Urothelium cell line (cell line): ENCODE measurements at regions not wholly inside any gene's neighbourhood (a gene's known extent, or its start where the extent isn't known, plus 50 kb on each side); places are given as distances from the start of the nearest gene placed in this dataset.

Experiments
- DNase-seq: peaks from one replicate; pipeline ENCODE4 v3.0.0; 2011; ENCODE audit warnings: low spot score, mixed read lengths
- FAIRE-seq: peaks from 2 replicates; lab custom pipeline; 2011; peaks lifted over from hg19 to GRCh38; lab: Jason Lieb, UNC

GRCh38 chr14:56745097-56745496, 65.2 kb downstream of the OTX2 start:
- FAIRE-seq (no peak), DNase-seq (no peak)

- FAIRE-seq = no peak
Observed at GRCh38 chr14:56744016-56744415, 66.3 kb downstream of the OTX2 start.

GRCh38 chr14:56742391-56742878, 67.8 kb downstream of the OTX2 start:
- FAIRE-seq = no peak
- DNase-seq = no peak

More at GRCh38 chr14:56744016-56744415, 66.3 kb downstream of the OTX2 start:
- DNase-seq = no peak

GRCh38 chr14:56741325-56741724, 69.0 kb downstream of the OTX2 start:
- no peak for FAIRE-seq

GRCh38 chr14:56738020-56738419, 72.3 kb downstream of the OTX2 start:
- DNase-seq = no peak
- FAIRE-seq = no peak

More at GRCh38 chr14:56741325-56741724, 69.0 kb downstream of the OTX2 start:
- DNase-seq = no peak

DNA sequence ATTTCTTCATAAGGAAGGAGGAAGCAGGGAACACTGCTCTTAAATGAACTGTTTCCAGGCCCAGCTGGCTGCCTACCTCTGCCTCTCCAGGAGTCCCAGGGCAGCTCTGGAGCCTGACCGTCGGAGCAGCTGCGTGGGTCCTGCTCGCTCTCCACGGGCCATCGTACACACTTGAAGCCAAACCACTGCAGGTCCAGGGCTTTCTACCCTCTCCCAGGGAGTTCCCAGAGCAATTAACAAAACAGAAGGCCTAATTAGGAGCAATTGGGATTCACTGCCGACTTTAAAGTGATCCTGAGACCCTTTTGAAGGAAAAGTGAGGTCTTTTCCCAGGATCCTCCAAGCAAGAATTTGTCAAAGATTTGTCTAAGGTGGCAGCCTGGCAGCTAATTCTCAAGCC, 76.9 kb downstream of the OTX2 start:
- no peak for DNase-seq
- no peak for FAIRE-seq

DNA sequence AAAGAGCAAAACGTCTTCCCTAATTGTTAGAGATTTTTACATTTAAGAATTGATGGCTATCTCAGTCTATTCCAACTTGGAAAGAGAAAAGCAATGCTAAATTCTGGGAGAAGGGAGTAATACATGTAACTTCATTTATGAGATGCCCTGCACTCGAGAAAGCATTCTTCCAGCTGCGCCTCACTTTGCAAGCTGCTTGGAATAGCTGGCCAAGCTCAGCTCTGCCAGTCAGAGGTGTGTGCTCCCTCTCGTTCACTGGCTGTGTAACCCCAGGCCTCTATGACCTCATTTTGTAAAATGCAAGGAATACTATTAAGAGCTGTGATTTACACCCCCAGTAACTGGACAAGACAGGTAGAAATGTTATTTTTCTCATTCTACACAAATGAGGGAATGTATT, 79.1 kb downstream of the OTX2 start:
- FAIRE-seq (no peak), DNase-seq (no peak)

DNA sequence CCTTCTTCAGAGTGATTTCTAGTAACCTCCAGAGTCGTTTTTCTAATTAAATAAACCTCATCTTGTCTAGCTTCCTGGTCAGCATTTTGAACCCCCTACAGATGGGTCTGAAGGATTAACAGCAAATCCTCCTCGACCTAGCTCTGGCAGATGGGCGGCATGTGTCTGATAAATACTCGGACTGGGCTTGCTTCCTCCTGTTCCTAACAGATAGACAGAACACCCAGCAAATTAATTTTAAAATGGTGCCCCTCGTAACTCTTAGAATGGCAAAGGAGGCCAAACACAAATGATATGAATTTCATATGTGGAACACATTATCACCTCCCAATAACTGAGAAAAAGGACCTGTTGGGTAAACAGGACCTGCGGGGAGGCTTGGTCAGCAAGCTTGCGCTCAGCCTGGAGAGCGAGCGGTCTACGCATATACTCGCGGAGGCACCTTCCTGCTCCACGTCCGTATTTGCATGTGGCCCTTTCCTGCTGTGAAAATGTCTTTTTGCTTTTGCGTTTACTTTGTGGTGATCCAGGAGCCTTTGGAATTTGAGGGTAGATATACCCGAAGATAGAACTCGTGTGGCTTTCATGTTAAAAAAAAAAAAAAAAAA, 79.6 kb downstream of the OTX2 start:
- DNase-seq (no peak), FAIRE-seq (no peak)

DNA sequence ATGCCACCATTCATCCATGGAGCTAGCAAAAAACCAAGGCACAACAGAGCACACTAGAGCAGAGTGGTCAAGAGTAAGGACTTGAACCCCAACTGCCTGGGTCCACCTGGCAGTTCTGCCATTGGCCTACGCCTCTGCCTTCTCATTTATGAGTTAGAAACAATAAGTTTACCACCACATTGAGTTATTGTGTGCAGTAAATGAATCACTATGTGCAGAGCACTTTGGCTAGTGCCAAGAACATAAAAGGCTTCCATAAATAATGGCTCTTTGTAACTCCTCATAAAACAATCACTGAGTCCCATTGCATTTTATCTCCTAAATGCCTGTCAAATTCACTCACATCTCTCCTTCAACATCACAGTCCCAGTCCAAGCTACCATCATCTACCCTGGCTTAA, 86.3 kb downstream of the OTX2 start:
- DNase-seq (no peak), FAIRE-seq (no peak)

- FAIRE-seq = peak; percentile 30
Observed at GRCh38 chr14:56723418-56723817, 86.9 kb downstream of the OTX2 start.

GRCh38 chr14:56720703-56721460, 89.4 kb downstream of the OTX2 start:
- FAIRE-seq = peak; percentile 9
- no peak for DNase-seq

More at GRCh38 chr14:56723418-56723817, 86.9 kb downstream of the OTX2 start:
- no peak for DNase-seq

- DNase-seq (no peak), FAIRE-seq (no peak)
Observed at GRCh38 chr14:56718312-56718711, 92.0 kb downstream of the OTX2 start.

DNA sequence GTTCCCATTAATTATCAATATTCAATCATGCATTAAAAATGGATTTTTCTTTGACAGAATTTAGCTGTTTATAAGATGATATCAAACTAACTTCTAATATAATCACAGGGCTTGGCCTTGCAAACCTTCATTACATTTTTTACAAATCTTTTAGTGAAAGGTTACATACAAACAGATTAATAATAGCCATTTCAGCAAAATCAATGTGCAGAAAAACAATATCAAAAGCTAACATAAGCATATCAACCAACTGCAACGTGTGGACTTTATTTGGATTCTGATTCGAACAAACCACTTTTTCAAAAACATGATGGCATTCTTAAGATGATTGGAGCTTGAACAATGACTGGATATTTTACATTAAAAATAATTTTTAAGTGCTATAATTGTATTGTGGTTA, 93.6 kb downstream of the OTX2 start:
- FAIRE-seq = no peak
- no peak for DNase-seq

- no peak for FAIRE-seq
Observed at GRCh38 chr14:56715938-56716337, 94.3 kb downstream of the OTX2 start.

GRCh38 chr14:56709201-56709600, 101.1 kb downstream of the OTX2 start:
- DNase-seq (no peak), FAIRE-seq (no peak)

More at GRCh38 chr14:56715938-56716337, 94.3 kb downstream of the OTX2 start:
- DNase-seq = no peak

GRCh38 chr14:56708704-56709103, 101.6 kb downstream of the OTX2 start:
- FAIRE-seq = no peak
- DNase-seq = no peak

DNA sequence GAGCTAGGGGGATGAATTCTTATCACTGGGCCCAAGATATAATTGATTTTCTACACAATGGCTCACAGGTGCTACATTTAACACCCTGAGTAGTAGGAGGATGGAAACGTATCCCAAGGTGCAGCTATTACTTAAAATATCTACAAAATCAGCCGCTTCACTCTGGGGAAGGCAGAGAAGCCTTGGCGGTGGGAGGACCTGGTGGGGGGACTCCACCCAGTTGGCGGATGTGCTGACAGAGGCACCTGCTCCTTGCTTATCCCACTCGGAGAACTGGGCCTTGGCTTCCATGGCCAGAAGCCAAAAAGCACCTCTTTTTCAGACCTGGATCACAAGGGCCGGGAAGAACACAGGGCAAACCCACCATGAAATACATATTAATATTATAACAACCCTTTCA, 106.3 kb downstream of the OTX2 start:
- DNase-seq = no peak
- FAIRE-seq = no peak

DNA sequence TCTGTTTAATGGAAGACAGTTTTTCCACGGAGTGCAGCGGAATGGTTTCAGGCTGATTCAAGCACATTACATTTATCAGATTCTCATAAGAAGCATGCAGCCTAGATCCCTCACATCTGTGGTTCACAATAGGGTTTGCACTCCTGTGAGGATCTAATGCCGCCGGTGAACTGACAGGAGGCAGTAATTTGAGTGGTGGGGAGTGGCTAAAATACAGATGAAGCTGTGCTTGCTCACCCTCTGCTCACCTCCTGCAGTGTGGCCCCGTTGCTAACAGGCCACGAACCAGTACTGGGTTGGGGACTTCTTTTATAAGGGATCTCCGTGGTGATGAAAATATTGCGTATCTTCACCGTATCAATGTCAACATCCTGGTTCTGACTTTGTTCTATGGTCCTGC, 107.8 kb downstream of the OTX2 start:
- FAIRE-seq (peak; percentile 88), DNase-seq (no peak)
